CD4-positive, alpha-beta T cell treated with Interferon gamma for 1 hour (primary cell): ENCODE measurements at regions not wholly inside any gene's neighbourhood (a gene's known extent, or its start where the extent isn't known, plus 50 kb on each side); places are given as distances from the start of the nearest gene placed in this dataset.

Experiments
- DNase-seq: peaks from one replicate; pipeline ENCODE4 v3.0.0-alpha.2; 2020

- no peak for DNase-seq
These were observed 95.0 kb downstream of the KLF6 start for GRCh38 chr10:3689871-3690510.

- no peak for DNase-seq
These were observed 97.4 kb downstream of the KLF6 start for GRCh38 chr10:3687510-3688081.

- DNase-seq: no peak
These were observed 99.6 kb downstream of the KLF6 start for GRCh38 chr10:3685384-3685783.

- no peak for DNase-seq
These were observed 100.1 kb downstream of the KLF6 start for GRCh38 chr10:3684891-3685290.

- DNase-seq: no peak
These were observed 101.4 kb downstream of the KLF6 start for GRCh38 chr10:3683560-3683959.

- DNase-seq: no peak
These were observed 102.3 kb downstream of the KLF6 start for GRCh38 chr10:3682745-3683144.

- DNase-seq: no peak
These were observed 103.1 kb downstream of the KLF6 start for GRCh38 chr10:3681642-3682554.

GRCh38 chr10:3679950-3680629, 104.9 kb downstream of the KLF6 start:
- DNase-seq: no peak

GRCh38 chr10:3678629-3679227, 106.3 kb downstream of the KLF6 start:
- DNase-seq: no peak

GRCh38 chr10:3676564-3676963, 108.4 kb downstream of the KLF6 start:
- no peak for DNase-seq

- no peak for DNase-seq
These were observed 112.8 kb downstream of the KLF6 start for GRCh38 chr10:3672220-3672619.

- DNase-seq: no peak
These were observed 113.5 kb downstream of the KLF6 start for GRCh38 chr10:3671386-3671955.

GRCh38 chr10:3668966-3669330, 116.1 kb downstream of the KLF6 start:
- DNase-seq: no peak

- DNase-seq: peak; percentile 67
These were observed 116.6 kb downstream of the KLF6 start for GRCh38 chr10:3668276-3668965.

- peak; percentile 26 for DNase-seq
These were observed 118.3 kb downstream of the KLF6 start for GRCh38 chr10:3666525-3667302.

GRCh38 chr10:3665316-3665908, 119.6 kb downstream of the KLF6 start:
- DNase-seq: no peak

GRCh38 chr10:3662775-3663174, 122.2 kb downstream of the KLF6 start:
- DNase-seq: no peak

GRCh38 chr10:3661271-3661670, 123.7 kb downstream of the KLF6 start:
- no peak for DNase-seq

- no peak for DNase-seq
These were observed 124.3 kb downstream of the KLF6 start for GRCh38 chr10:3660753-3661152.

GRCh38 chr10:3659203-3659917, 125.6 kb downstream of the KLF6 start:
- DNase-seq: no peak
